Central memory CD8-positive, alpha-beta T cell (primary cell): ENCODE measurements at regions not wholly inside any gene's neighbourhood (a gene's known extent, or its start where the extent isn't known, plus 50 kb on each side); places are given as distances from the start of the nearest gene placed in this dataset.

Experiments
- ATAC-seq: fragments of 150-1000 bp; cut with Tn5 transposase; replicated peaks from 2 replicates; pipeline ENCODE4 v1.10.0; 2022; ENCODE audit warnings: mild to moderate bottlenecking, moderate FRiP score, moderate number of reproducible peaks; ENCODE audit not compliant: poor library complexity, severe bottlenecking; ENCODE audit errors: extremely low read depth
- DNase-seq, 2 donors: peaks; one replicate each; pipeline ENCODE4 v3.0.0; 2021; ENCODE audit warnings: low spot score in 2 of 2
- H3K27ac Mint-ChIP-seq: one replicate; pipeline ENCODE4 v1.8.0; 2022; ENCODE audit warnings: low read depth, mild to moderate bottlenecking, moderate library complexity, mixed read lengths
- H3K27me3 Mint-ChIP-seq: one replicate; pipeline ENCODE4 v1.8.0; 2022; ENCODE audit warnings: mixed read lengths
- H3K36me3 Mint-ChIP-seq: one replicate; pipeline ENCODE4 v1.8.0; 2022; ENCODE audit warnings: mild to moderate bottlenecking, moderate library complexity, mixed read lengths; ENCODE audit not compliant: insufficient read depth
- H3K4me1 Mint-ChIP-seq: one replicate; pipeline ENCODE4 v1.8.0; 2022; ENCODE audit warnings: mixed read lengths
- H3K4me3 Mint-ChIP-seq: one replicate; pipeline ENCODE4 v1.8.0; 2022; ENCODE audit warnings: mild to moderate bottlenecking, moderate library complexity, mixed read lengths
- H3K9me3 Mint-ChIP-seq: one replicate; pipeline ENCODE4 v1.8.0; 2022; ENCODE audit warnings: mixed read lengths

DNA sequence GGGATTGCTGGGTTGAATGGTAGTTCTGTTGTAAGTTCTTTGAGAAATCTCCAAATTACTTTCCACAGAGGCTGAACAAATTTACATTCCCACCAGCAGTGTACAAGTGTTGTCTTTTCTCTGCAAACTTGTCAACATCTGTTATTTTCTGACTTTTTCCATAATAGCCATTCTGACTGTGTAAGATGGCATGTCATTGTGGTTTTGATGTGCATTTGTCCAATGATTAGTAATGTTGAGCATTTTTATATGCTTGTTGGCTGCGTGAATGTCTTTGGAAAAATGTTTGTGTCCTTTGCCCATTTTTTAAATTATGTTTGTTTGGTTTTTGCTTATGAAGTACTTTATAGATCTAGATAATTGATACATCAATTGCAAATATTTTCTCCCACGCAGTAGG, 1025.0 kb downstream of the JRKL start:
- H3K9me3 Mint-ChIP-seq: peaks cover 27% of the 10 kb centered on the region
- H3K27me3 Mint-ChIP-seq: no peaks in the 10 kb centered on the region
- H3K27ac Mint-ChIP-seq: no peak overlapping the region

DNA sequence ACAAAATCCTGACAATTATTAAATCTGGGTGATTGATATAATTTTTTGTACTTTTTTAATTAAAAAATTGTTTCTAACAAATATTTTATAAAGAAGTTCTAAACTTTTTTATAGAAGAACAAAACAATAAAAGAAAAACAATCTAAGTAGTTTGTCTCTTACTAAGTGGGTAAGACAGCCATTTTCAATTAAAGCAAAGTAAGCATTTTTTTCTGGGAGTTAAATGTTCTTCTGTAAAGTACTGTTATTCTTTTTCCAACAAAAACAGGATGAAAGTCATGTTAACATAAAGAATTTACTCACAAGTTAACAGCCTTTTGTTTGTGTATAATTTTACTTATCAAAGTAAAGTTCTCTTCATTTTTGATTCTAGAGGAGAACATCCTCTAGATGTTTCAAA, 1029.9 kb downstream of the JRKL start:
- Mint-ChIP-seq H3K4me1 (no peaks in the 10 kb centered on the region), H3K27ac (no peak overlapping the region), H3K27me3 (no peaks in the 10 kb centered on the region), H3K9me3 (peaks cover 16% of the 10 kb centered on the region), H3K4me3 (no peak overlapping the region), H3K36me3 (peaks cover 1% of the 10 kb centered on the region)
- ATAC-seq (no peak), DNase-seq (no peak)

More for the DNA sequence above, 1025.0 kb downstream of the JRKL start:
- H3K36me3 Mint-ChIP-seq: peaks cover 1% of the 10 kb centered on the region
- ATAC-seq (no peak), DNase-seq (no peak)
- H3K4me3 Mint-ChIP-seq: no peak overlapping the region
- no peaks in the 10 kb centered on the region for H3K4me1 Mint-ChIP-seq

DNA sequence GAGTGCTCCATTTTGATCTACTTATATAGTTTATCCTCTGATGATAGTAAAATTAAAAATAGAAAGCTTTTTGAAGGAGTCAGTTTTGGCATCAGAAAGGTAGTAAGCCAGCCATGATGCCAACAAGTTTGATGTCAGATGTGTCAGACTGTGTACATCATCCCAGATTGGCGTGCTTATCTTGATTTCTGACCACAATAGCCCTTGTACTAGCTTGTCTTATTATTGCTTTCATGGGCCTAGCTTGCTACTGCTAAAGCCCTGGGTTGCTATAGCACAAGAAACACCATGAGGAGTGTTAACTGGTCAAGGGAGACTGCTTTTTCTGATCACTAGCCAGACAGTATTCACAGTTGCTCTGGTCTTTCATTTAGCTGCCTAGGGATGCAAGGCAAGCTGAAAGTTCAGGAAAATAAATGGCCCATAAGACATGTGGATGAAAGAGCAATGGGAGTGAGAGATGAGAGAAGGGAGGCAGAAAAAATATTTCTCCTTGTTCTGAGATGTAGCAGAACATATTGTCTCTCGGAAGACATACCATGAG, 1038.5 kb downstream of the JRKL start:
- ATAC-seq (no peak), DNase-seq (no peak)
- no peak overlapping the region for H3K27ac Mint-ChIP-seq
- H3K4me1 Mint-ChIP-seq: no peaks in the 10 kb centered on the region
- no peaks in the 10 kb centered on the region for H3K36me3 Mint-ChIP-seq
- peaks cover 11% of the 10 kb centered on the region for H3K9me3 Mint-ChIP-seq
- H3K4me3 Mint-ChIP-seq: no peak overlapping the region
- H3K27me3 Mint-ChIP-seq: no peaks in the 10 kb centered on the region

DNA sequence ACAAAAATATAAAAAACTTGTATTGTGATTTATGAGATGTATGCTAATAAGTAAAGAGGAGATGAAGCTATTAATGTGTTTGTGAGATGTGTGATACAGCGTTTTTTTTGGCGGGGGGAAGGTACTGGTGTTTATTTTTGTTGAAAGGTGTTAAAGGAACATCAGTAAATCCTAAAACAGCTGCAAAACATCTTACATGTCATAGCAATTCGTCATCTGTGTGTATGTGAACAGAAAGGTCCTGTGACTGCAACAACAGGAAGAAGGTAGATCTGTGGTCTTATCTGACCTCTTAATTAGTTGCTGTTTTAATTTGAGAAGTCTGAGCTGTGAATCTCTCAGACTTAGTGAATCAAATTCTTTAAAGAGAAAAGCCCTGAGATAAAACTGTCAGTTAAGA, 1041.1 kb downstream of the JRKL start:
- no peak overlapping the region for H3K27ac Mint-ChIP-seq
- H3K9me3 Mint-ChIP-seq: peaks cover 11% of the 10 kb centered on the region
- no peaks in the 10 kb centered on the region for H3K36me3 Mint-ChIP-seq
- H3K4me3 Mint-ChIP-seq: no peak overlapping the region
- DNase-seq (no peak), ATAC-seq (no peak)
- no peaks in the 10 kb centered on the region for H3K27me3 Mint-ChIP-seq
- no peaks in the 10 kb centered on the region for H3K4me1 Mint-ChIP-seq

DNA sequence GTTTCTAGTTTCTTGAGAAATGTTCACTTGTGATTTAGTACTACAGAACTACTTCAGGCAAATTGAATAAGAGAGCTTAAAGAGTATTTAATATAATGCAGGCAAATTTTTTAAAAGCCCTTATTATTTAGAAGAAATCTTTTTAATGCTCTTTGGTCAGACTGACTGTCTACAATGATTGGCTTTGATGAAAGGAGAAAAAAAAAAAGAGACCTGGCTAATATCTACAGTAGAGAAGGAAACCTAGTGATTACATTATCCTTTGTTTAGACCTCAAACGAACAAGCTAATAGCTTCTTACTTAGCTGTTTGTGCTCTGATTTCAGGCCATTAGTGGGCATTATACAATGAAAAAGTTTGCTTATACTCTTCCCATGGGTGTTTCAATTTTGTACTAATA, 1043.1 kb downstream of the JRKL start:
- Mint-ChIP-seq H3K27me3 (no peaks in the 10 kb centered on the region), H3K27ac (no peak overlapping the region), H3K4me1 (no peaks in the 10 kb centered on the region), H3K36me3 (no peaks in the 10 kb centered on the region), H3K9me3 (peaks cover 11% of the 10 kb centered on the region), H3K4me3 (no peak overlapping the region)
- DNase-seq (no peak), ATAC-seq (no peak)

DNA sequence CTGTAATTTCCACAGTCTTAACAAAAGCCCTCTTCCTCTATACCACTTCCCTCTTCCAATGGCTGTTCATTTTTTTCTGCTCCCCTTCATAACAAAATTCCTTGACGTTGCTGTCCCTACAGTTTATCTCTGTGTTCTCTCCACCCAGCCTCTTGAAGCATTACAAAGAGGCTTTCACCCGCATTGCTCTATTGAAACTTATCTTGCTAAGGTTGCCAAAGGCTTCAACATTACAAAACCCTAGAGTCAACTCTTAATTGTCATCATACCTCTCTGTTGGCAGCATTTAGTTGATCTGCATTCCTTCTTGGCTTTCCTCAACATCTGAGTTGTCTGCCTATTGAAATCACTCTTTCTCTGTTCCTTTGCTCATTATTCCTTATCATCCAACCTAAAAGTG, 1055.7 kb downstream of the JRKL start:
- Mint-ChIP-seq H3K27me3 (no peaks in the 10 kb centered on the region), H3K9me3 (peaks cover 13% of the 10 kb centered on the region), H3K4me3 (no peak overlapping the region), H3K27ac (no peak overlapping the region), H3K4me1 (no peaks in the 10 kb centered on the region), H3K36me3 (no peaks in the 10 kb centered on the region)
- DNase-seq (no peak), ATAC-seq (no peak)

DNA sequence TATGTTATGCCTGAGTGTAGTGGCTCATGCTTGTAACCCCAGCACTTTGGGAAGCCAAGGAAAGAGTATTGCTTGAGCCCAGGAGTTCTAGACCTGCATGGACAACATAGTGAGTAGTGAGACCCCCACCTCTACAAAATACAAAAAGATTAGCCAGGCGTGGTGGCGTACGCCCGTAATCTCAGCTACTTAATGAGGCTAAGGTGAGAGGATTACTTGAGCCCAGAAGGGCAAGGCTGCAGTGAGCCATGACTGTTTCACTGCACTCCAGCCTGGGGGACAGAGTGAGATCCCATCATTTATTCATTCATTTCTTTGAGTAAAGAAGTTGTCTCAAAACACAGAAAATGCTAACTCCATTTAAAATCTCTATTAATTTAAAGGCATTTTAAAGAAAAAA, 1061.6 kb downstream of the JRKL start:
- no peaks in the 10 kb centered on the region for H3K27me3 Mint-ChIP-seq
- H3K4me1 Mint-ChIP-seq: no peaks in the 10 kb centered on the region
- H3K36me3 Mint-ChIP-seq: no peaks in the 10 kb centered on the region
- ATAC-seq (no peak), DNase-seq (no peak)
- H3K9me3 Mint-ChIP-seq: peaks cover 11% of the 10 kb centered on the region
- no peak overlapping the region for H3K4me3 Mint-ChIP-seq
- no peak overlapping the region for H3K27ac Mint-ChIP-seq

DNA sequence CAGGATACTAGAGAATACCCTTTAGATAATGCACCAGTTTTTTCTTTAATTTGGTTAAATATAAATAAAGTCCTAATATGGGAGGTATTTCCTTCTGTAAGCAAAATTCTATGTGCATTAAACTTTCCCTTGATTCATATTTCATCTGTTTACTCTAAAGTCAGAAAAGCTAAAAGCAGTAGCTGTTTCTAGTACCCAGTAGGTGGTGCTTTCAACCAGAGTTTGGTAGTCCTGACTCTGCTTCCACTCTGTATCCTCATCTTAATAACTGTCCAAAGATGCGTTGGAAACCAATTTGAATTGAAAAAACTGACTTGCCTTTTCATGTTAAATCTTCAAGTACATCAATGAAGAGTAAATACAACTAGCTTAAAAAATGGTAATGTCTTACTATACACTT, 1065.2 kb downstream of the JRKL start:
- H3K27ac Mint-ChIP-seq: no peak overlapping the region
- ATAC-seq (no peak), DNase-seq (no peak)
- H3K27me3 Mint-ChIP-seq: no peaks in the 10 kb centered on the region
- H3K4me1 Mint-ChIP-seq: no peaks in the 10 kb centered on the region
- H3K4me3 Mint-ChIP-seq: no peak overlapping the region
- H3K9me3 Mint-ChIP-seq: peaks cover 16% of the 10 kb centered on the region
- no peaks in the 10 kb centered on the region for H3K36me3 Mint-ChIP-seq

DNA sequence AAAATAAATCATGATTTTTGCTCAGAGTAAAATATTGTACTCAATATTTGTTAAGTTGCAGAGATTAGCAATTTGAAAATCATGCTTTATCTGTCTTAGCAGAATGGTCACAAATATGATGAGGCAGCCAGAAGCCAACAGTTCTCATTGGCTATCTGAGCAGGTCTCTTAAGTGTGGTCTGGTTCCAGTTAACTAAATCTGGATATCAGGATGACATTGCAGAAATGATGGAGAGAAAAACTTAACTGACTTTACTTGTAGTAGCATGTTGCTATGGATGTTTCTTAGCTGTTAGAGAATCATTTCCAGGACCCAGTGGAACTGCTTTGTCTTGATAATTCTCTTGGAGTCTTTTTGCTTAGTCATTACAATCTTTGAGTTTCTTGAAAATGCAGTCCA, 1070.3 kb downstream of the JRKL start:
- no peaks in the 10 kb centered on the region for H3K4me1 Mint-ChIP-seq
- no peaks in the 10 kb centered on the region for H3K36me3 Mint-ChIP-seq
- H3K9me3 Mint-ChIP-seq: peaks cover 31% of the 10 kb centered on the region
- no peaks in the 10 kb centered on the region for H3K27me3 Mint-ChIP-seq
- DNase-seq (no peak), ATAC-seq (no peak)
- H3K4me3 Mint-ChIP-seq: no peak overlapping the region
- no peak overlapping the region for H3K27ac Mint-ChIP-seq

DNA sequence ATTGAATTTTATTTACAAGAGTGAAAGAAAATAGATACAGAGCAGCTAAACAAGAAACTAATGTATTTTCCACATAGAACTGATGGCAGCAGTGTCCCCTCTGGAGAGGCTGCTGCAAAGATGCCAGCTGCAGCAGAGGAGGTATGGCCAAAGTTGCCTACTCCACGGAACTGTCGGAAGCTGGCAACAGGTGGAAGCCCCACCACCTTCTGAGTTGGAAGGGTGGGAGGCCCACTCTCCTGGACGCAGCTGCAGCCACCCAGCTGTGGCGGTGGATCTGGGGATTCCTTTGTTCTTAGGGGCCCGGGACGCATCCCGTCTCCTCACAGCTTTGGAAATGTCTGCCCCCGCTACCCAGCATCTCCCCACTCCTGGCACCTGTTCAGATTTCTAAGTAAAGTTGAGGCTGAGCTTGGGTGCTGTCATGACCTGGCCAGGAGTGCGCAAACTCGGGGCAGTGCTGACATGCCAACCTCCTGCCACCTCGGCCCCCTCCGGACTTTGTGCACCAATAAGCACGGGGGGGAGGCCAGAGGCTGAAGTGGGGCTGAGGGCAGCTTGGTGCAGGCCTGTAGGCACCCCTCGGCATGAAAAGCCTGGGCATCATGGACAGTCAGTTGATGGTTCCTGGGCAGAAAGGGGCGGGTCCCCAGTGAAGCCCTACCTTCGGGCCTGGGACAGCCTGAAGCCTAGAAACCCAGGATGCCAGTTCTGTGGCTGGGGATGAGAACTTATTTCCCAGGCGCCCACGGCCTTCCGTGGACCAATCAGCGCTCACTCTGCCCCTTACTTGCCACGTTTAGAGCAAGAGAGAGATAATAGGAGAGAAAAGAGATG, 1071.4 kb downstream of the JRKL start:
- Mint-ChIP-seq H3K4me1 (no peaks in the 10 kb centered on the region), H3K36me3 (no peaks in the 10 kb centered on the region)
- no peak for ATAC-seq

DNA sequence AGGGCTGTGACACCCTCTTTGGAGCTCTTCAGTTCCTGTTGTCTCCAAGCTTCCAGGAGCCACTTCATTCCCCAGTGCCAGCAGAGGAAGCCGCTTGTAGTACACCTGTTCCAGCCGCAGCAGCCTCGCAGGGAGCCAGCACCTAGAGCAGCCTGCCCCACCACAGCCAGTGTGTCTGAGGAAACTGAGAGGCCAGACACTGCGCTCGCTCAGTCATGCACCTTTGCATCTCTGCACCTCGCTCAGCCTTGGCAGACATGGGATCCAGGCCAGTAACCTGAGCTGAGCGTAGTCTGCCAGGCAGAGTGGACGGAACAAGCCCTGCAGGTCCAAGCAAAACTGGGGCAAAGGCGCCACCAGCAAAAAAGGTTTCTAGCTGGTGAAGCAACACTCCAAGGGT, 1072.1 kb downstream of the JRKL start:
- H3K4me3 Mint-ChIP-seq: no peak overlapping the region
- no peak overlapping the region for H3K27ac Mint-ChIP-seq
- H3K27me3 Mint-ChIP-seq: no peaks in the 10 kb centered on the region
- H3K4me1 Mint-ChIP-seq: no peaks in the 10 kb centered on the region
- DNase-seq (no peak), ATAC-seq (no peak)
- H3K9me3 Mint-ChIP-seq: peaks cover 32% of the 10 kb centered on the region
- H3K36me3 Mint-ChIP-seq: no peaks in the 10 kb centered on the region

More for the DNA sequence above, 1071.4 kb downstream of the JRKL start:
- Mint-ChIP-seq H3K27ac (no peak overlapping the region), H3K4me3 (no peak overlapping the region), H3K9me3 (peaks cover 32% of the 10 kb centered on the region), H3K27me3 (no peaks in the 10 kb centered on the region)
- DNase-seq: no peak

DNA sequence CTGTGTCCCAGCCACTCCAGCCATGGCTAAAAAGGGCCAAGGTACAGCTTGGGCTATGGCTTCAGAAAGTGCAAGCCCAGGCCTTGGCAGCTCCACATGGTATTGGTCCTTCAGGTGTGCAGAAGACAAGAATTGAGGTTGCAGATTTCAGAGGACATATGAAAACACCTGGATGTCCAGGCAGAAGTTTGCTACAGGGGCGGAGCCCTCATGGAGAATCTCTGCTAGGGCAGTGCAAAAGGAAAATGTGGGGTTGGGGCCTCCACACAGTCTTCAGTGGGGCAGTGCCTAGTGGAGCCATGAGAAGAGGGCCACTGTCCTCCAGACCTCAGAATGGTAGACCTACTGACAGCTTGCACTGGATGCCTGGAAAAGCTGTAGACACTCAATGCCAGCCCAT, 1074.1 kb downstream of the JRKL start:
- DNase-seq (no peak), ATAC-seq (no peak)
- Mint-ChIP-seq H3K9me3 (peaks cover 40% of the 10 kb centered on the region), H3K27ac (no peak overlapping the region), H3K4me1 (no peaks in the 10 kb centered on the region), H3K36me3 (no peaks in the 10 kb centered on the region), H3K27me3 (no peaks in the 10 kb centered on the region), H3K4me3 (no peak overlapping the region)

DNA sequence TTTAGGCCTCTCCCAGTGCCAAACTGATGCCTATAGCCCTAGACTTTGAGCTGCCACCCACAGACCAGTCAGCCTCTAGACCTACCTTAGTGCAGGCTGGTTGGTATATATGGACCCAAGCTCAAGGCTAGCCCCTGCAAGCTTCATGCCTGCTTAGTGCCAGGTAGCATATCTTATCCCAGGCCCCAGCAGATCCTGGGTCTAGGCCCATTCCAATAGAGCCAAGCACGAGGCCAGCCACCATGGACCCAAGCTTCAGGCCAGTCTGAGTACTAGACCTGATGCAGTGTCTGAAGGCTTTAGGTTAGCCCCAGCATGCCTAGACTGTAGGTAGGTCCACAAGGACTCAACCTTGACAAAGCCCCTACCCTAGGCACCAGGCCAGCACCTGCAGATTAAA, 1081.7 kb downstream of the JRKL start:
- no peak overlapping the region for H3K4me3 Mint-ChIP-seq
- no peaks in the 10 kb centered on the region for H3K27me3 Mint-ChIP-seq
- ATAC-seq: no peak

More for the DNA sequence above, 1081.7 kb downstream of the JRKL start:
- Mint-ChIP-seq H3K36me3 (no peaks in the 10 kb centered on the region), H3K4me1 (no peaks in the 10 kb centered on the region), H3K9me3 (peaks cover 20% of the 10 kb centered on the region), H3K27ac (no peak overlapping the region)
- no peak for DNase-seq
